ENCODE measurements at regions not wholly inside any gene's neighbourhood (a gene's known extent, or its start where the extent isn't known, plus 50 kb on each side); places are given as distances from the start of the nearest gene placed in this dataset.

DNA sequence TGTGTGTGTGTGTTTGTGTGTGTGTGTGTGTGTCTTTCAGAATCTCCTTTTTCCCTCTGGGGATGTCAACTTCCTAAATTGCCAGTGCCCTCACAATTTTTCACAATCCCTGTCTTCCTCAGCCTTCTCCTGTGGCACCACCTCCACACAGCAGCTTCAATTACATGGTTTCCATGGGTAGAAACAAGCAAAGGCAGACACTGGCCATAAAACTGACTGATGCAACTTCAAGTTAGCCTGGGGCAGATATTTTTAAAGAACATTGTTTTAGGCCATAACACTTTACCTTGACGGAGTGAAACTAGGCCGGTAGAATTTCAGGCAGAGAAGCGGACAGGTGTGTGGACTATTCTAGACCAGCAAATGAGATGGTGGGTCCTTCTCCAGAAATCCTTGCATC is 405.8 kb upstream of the SUCLG2 start:
- no peak for TF ChIP-seq TBP (IDR thresholded peaks at IDR 0.05; ENCODE audit: low read depth, low read length)
- no peak for TF ChIP-seq TCF12 (IDR thresholded peaks at IDR 0.05; ENCODE audit: low read depth, low read length)
- H2BK15ac ChIP-seq (ENCODE audit: low read length) = no peak overlapping the region
- H4K8ac ChIP-seq (ENCODE audit: extremely low read depth, insufficient read depth, low read length) = no peak overlapping the region
- no peak overlapping the region for H3K18ac ChIP-seq (ENCODE audit: extremely low read depth, low read length)
- H2BK120ac ChIP-seq (replicated peaks; ENCODE audit: low read depth, low read length) = no peak overlapping the region
- ChIA-PET CTCF (ENCODE audit: partially characterized antibody) (interaction anchor here (0.6 kb wide), 1 partner anchor 197 kb away, joined by 3 read pairs; no protein-coding TSS in a partner anchor), POLR2A (ENCODE audit: partially characterized antibody) (no interaction called here)
- H2AK5ac ChIP-seq (ENCODE audit: low read depth, low read length) = no peak overlapping the region
- H3K23me2 ChIP-seq (ENCODE audit: low read depth, low read length) = peaks cover 1% of the 10 kb centered on the region; the same call in 1 of the 2 replicates
- no peak overlapping the region for H2BK20ac ChIP-seq (ENCODE audit: low read length)
- no peak overlapping the region for H3K4ac ChIP-seq (replicated peaks; ENCODE audit: insufficient read length, low read depth, low read length)
- H3K4me3 ChIP-seq (ENCODE audit: extremely low read depth in 1 of 4, insufficient read depth in 2 of 4, low read depth in 3 of 4, low read length in 4 of 4) = no peak overlapping the region
- H3K9ac ChIP-seq (replicated peaks in 1 of 4; ENCODE audit: extremely low read depth in 1 of 4, low read depth in 3 of 4, low read length in 3 of 4) = no peak overlapping the region
- H3K9me3 ChIP-seq (ENCODE audit: insufficient read depth in 2 of 2, low read depth in 1 of 2, low read length in 1 of 2) = no peaks in the 10 kb centered on the region
- peak overlapping the region; percentile 25; the same call in 1 of the 2 replicates for H2AFZ ChIP-seq (ENCODE audit: low read length)
- DNase-seq (ENCODE audit: low read depth in 1 of 2, low spot score in 2 of 2) (no peak), FAIRE-seq (no peak)
- 64% methylated on average over 3 of the region's 3 CpGs; no CpG with 5 or more reads in 1 of the 2 experiments for WGBS, 2 experiments (ENCODE audit: extremely low coverage in 1 of 2, insufficient coverage in 1 of 2, insufficient read length in 1 of 2, insufficient replicate concordance in 2 of 2, low coverage in 1 of 2, low lambda C conversion rate in 2 of 2, missing lambda C conversion rate in 1 of 2)
- no peak overlapping the region for H2BK12ac ChIP-seq (ENCODE audit: low read depth, low read length)
- H3K79me1 ChIP-seq (ENCODE audit: low read depth, low read length) = no peaks in the 10 kb centered on the region
- H3K56ac ChIP-seq (replicated peaks; ENCODE audit: insufficient read length, low read depth, low read length) = no peak overlapping the region
- no peak overlapping the region for H3K14ac ChIP-seq (ENCODE audit: insufficient read length)
- H3K27ac ChIP-seq (ENCODE audit: low read depth, low read length) = no peak overlapping the region
- no peaks in the 10 kb centered on the region for H3K4me1 ChIP-seq (replicated peaks in 1 of 4; ENCODE audit: control insufficient read depth in 3 of 4, insufficient read depth in 4 of 4, low read length in 3 of 4)
- H3K4me2 ChIP-seq (ENCODE audit: insufficient read depth in 1 of 2, low read depth in 2 of 2, low read length in 2 of 2) = no peak overlapping the region
- H3K23ac ChIP-seq (ENCODE audit: insufficient read length) = no peak overlapping the region
- no peaks in the 10 kb centered on the region for H3K79me2 ChIP-seq (ENCODE audit: control insufficient read depth in 1 of 2, insufficient read depth in 2 of 2, low read length in 2 of 2)
- H2BK5ac ChIP-seq (ENCODE audit: low read depth, low read length) = no peak overlapping the region
- H4K20me1 ChIP-seq (replicated peaks in 1 of 2; ENCODE audit: control insufficient read depth in 1 of 2, insufficient read depth in 2 of 2, low read length in 2 of 2) = no peaks in the 10 kb centered on the region
- no peak overlapping the region for H4K5ac ChIP-seq (ENCODE audit: insufficient read length, low read depth, low read length)
- no peak overlapping the region for H4K91ac ChIP-seq (replicated peaks; ENCODE audit: insufficient read length, low read length)
- H3K27me3 ChIP-seq (replicated peaks in 1 of 4; ENCODE audit: control insufficient read depth in 3 of 4, extremely low read depth in 1 of 4, insufficient read depth in 3 of 4, low read length in 3 of 4) = no peaks in the 10 kb centered on the region
- no peaks in the 10 kb centered on the region for H3K36me3 ChIP-seq (ENCODE audit: control insufficient read depth in 2 of 4, insufficient read depth in 4 of 4, low read length in 3 of 4)
